H1 (cell line): ENCODE measurements at regions not wholly inside any gene's neighbourhood (a gene's known extent, or its start where the extent isn't known, plus 50 kb on each side); places are given as distances from the start of the nearest gene placed in this dataset.

Experiments
- CTCF ChIA-PET: fragments of 300-600 bp; sonication (Branson Sonifier 250); formaldehyde crosslinking; loops from one replicate; lab custom pipeline; 2021; ENCODE audit not compliant: partially characterized antibody; lab: Charles Lee
- POLR2A ChIA-PET: fragments of 300-600 bp; sonication (Branson Sonifier 250); formaldehyde crosslinking; loops from one replicate; lab custom pipeline; 2021; ENCODE audit warnings: inconsistent platforms; ENCODE audit not compliant: partially characterized antibody; lab: Charles Lee
- DNase-seq, 2 experiments: peaks; one replicate each; pipeline versions ENCODE4 v3.0.0 to v3.0.0-alpha.2; 2010 to 2022; ENCODE audit warnings: low spot score in 2 of 2, low read depth in 1 of 2, mixed read lengths in 1 of 2
- FAIRE-seq: peaks from 2 replicates; lab custom pipeline; 2011; peaks lifted over from hg19 to GRCh38; lab: Jason Lieb, UNC
- H2AFZ ChIP-seq: 2 replicates; pipeline ENCODE4 v1.8.1; 2012; ENCODE audit warnings: low read length, inconsistent platforms
- H2AK5ac ChIP-seq: 2 replicates; pipeline ENCODE4 v1.6.1; 2013; ENCODE audit warnings: low read depth, low read length
- H2BK120ac ChIP-seq: replicated peaks from 2 replicates; pipeline ENCODE3; 2013; ENCODE audit warnings: low read depth, low read length, inconsistent platforms
- H2BK12ac ChIP-seq: 2 replicates; pipeline ENCODE4 v1.6.1; 2013; ENCODE audit warnings: low read depth, low read length
- H2BK15ac ChIP-seq: 2 replicates; pipeline ENCODE4 v1.6.1; 2013; ENCODE audit warnings: low read length
- H2BK20ac ChIP-seq: 2 replicates; pipeline ENCODE4 v1.6.1; 2013; ENCODE audit warnings: low read length
- H2BK5ac ChIP-seq: 2 replicates; pipeline ENCODE4 v1.6.1; 2013; ENCODE audit warnings: low read depth, low read length
- H3K14ac ChIP-seq: 2 replicates; pipeline ENCODE4 v1.6.1; 2013; ENCODE audit warnings: inconsistent platforms; ENCODE audit not compliant: insufficient read length
- H3K18ac ChIP-seq: 2 replicates; pipeline ENCODE4 v1.6.1; 2013; ENCODE audit warnings: low read length; ENCODE audit errors: extremely low read depth
- H3K23ac ChIP-seq: 2 replicates; pipeline ENCODE4 v1.6.1; 2013; ENCODE audit warnings: inconsistent platforms; ENCODE audit not compliant: insufficient read length
- H3K23me2 ChIP-seq: 2 replicates; pipeline ENCODE4 v1.6.1; 2013; ENCODE audit warnings: low read depth, low read length
- H3K27ac ChIP-seq: 2 replicates; pipeline ENCODE4 v1.6.1; 2011; ENCODE audit warnings: low read depth, low read length, inconsistent platforms
- H3K27me3 ChIP-seq, 4 experiments: replicated peaks in 1 of 4; 1 replicate in 1 of 4; 2 replicates in 3 of 4; pipeline versions ENCODE4 v1.6.1 to v1.8.1; 2011 to 2013; ENCODE audit warnings: low read length in 3 of 4, mild to moderate bottlenecking in 3 of 4, inconsistent platforms in 2 of 4, mixed read lengths in 2 of 4, moderate library complexity in 1 of 4; ENCODE audit not compliant: control insufficient read depth in 3 of 4, insufficient read depth in 3 of 4; ENCODE audit errors: extremely low read depth in 1 of 4
- H3K36me3 ChIP-seq, 4 experiments: 2 replicates each; pipeline versions ENCODE4 v1.6.1 to v1.8.1; 2011 to 2013; ENCODE audit warnings: mild to moderate bottlenecking in 4 of 4, low read length in 3 of 4, moderate library complexity in 2 of 4, control low read depth in 1 of 4, inconsistent platforms in 1 of 4; ENCODE audit not compliant: insufficient read depth in 4 of 4, control insufficient read depth in 2 of 4
- H3K4ac ChIP-seq: replicated peaks from 2 replicates; pipeline ENCODE3; 2013; ENCODE audit warnings: low read length, low read depth, mixed read lengths, inconsistent platforms; ENCODE audit not compliant: insufficient read length
- H3K4me1 ChIP-seq, 4 experiments: replicated peaks in 1 of 4; 1 replicate in 1 of 4; 2 replicates in 3 of 4; pipeline versions ENCODE4 v1.6.1 to v1.8.1; 2011 to 2013; ENCODE audit warnings: low read length in 3 of 4, inconsistent platforms in 2 of 4, mixed read lengths in 1 of 4; ENCODE audit not compliant: insufficient read depth in 4 of 4, control insufficient read depth in 3 of 4
- H3K4me2 ChIP-seq, 2 experiments: 2 replicates each; pipeline versions ENCODE4 v1.6.1 to v1.8.1; 2011 to 2013; ENCODE audit warnings: low read depth in 2 of 2, low read length in 2 of 2, control low read depth in 1 of 2, inconsistent platforms in 1 of 2, mild to moderate bottlenecking in 1 of 2; ENCODE audit not compliant: insufficient read depth in 1 of 2
- H3K4me3 ChIP-seq, 4 experiments: fragments of 200-600, 300-600 bp in 1 of 4; sonication (generic), shearing (Covaris generic), sonication (Bioruptor Twin) in 1 of 4; 2 replicates each; pipeline versions ENCODE4 v1.5.1 to v1.8.1; 2011 to 2016; ENCODE audit warnings: low read length in 4 of 4, low read depth in 3 of 4, control low read depth in 2 of 4, inconsistent platforms in 2 of 4, mild to moderate bottlenecking in 2 of 4, mixed read lengths in 1 of 4, moderate library complexity in 1 of 4; ENCODE audit not compliant: insufficient read depth in 2 of 4; ENCODE audit errors: extremely low read depth in 1 of 4
- H3K56ac ChIP-seq: replicated peaks from 2 replicates; pipeline ENCODE3; 2013; ENCODE audit warnings: low read depth, mild to moderate bottlenecking, mixed read lengths, low read length, inconsistent platforms; ENCODE audit not compliant: insufficient read length
- H3K79me1 ChIP-seq: 2 replicates; pipeline ENCODE4 v1.6.1; 2013; ENCODE audit warnings: low read depth, low read length, control low read depth
- H3K79me2 ChIP-seq, 2 experiments: 2 replicates each; pipeline versions ENCODE4 v1.6.1 to v1.8.1; 2012 to 2013; ENCODE audit warnings: low read length in 2 of 2, mild to moderate bottlenecking in 2 of 2, inconsistent platforms in 1 of 2; ENCODE audit not compliant: insufficient read depth in 2 of 2, control insufficient read depth in 1 of 2
- H3K9ac ChIP-seq, 4 experiments: replicated peaks in 1 of 4; 1 replicate in 1 of 4; 2 replicates in 3 of 4; pipeline versions ENCODE4 v1.6.1 to v1.8.1; 2011 to 2013; ENCODE audit warnings: low read depth in 3 of 4, low read length in 3 of 4, control low read depth in 2 of 4, mild to moderate bottlenecking in 2 of 4, moderate library complexity in 2 of 4, inconsistent platforms in 1 of 4; ENCODE audit errors: extremely low read depth in 1 of 4
- H3K9me3 ChIP-seq, 2 experiments: 2 replicates each; pipeline versions ENCODE4 v1.6.1 to v1.8.1; 2012 to 2013; ENCODE audit warnings: mild to moderate bottlenecking in 2 of 2, moderate library complexity in 2 of 2, control low read depth in 1 of 2, inconsistent platforms in 1 of 2, low read depth in 1 of 2, low read length in 1 of 2, mixed read lengths in 1 of 2; ENCODE audit not compliant: insufficient read depth in 2 of 2
- H4K20me1 ChIP-seq, 2 experiments: replicated peaks in 1 of 2; 2 replicates each; pipeline versions ENCODE3 to v1.8.1; 2011 to 2013; ENCODE audit warnings: inconsistent platforms in 2 of 2, low read length in 2 of 2, mild to moderate bottlenecking in 1 of 2; ENCODE audit not compliant: insufficient read depth in 2 of 2, control insufficient read depth in 1 of 2
- H4K5ac ChIP-seq: 2 replicates; pipeline ENCODE4 v1.6.1; 2013; ENCODE audit warnings: low read length, low read depth, mixed read lengths, inconsistent platforms; ENCODE audit not compliant: insufficient read length
- H4K8ac ChIP-seq: 2 replicates; pipeline ENCODE4 v1.8.0; 2013; ENCODE audit warnings: mild to moderate bottlenecking, moderate library complexity, low read length, inconsistent platforms; ENCODE audit not compliant: insufficient read depth; ENCODE audit errors: extremely low read depth
- H4K91ac ChIP-seq: replicated peaks from 2 replicates; pipeline ENCODE3; 2013; ENCODE audit warnings: low read length, mixed read lengths, inconsistent platforms; ENCODE audit not compliant: insufficient read length
- ASH2L ChIP-seq: fragments of 200-600, 300-600 bp; sonication (generic); IDR thresholded peaks from one replicate; pipeline ENCODE4 v1.7.1; 2017; ENCODE audit warnings: low read length
- JUND ChIP-seq: IDR thresholded peaks from 2 replicates; pipeline ENCODE4 v1.6.1; 2011; ENCODE audit warnings: mild to moderate bottlenecking, improper control_type of control experiment, low read length
- MAFK ChIP-seq: IDR thresholded peaks from 2 replicates; pipeline ENCODE4 v1.6.1; 2012; ENCODE audit warnings: low read depth, mild to moderate bottlenecking, improper control_type of control experiment, low read length
- RNF2 ChIP-seq: fragments of 200-900, 300-1000 bp; sonication (generic); IDR thresholded peaks from 2 replicates; pipeline ENCODE4 v1.7.1; 2016; ENCODE audit warnings: borderline replicate concordance, low read depth, mild to moderate bottlenecking, antibody characterized with exemption, low read length; ENCODE audit not compliant: poor library complexity, severe bottlenecking; ENCODE audit errors: missing control alignments
- SIN3A ChIP-seq, 2 experiments: IDR thresholded peaks in 1 of 2; conservative IDR thresholded peaks in 1 of 2; 2 replicates each; pipeline ENCODE4 v1.6.1; 2011 to 2012; ENCODE audit warnings: low read length in 2 of 2, improper control_type of control experiment in 1 of 2, low read depth in 1 of 2, mild to moderate bottlenecking in 1 of 2
- SP4 ChIP-seq: IDR thresholded peaks from 2 replicates; pipeline ENCODE4 v1.6.1; 2012; ENCODE audit warnings: low read length, inconsistent platforms

DNA sequence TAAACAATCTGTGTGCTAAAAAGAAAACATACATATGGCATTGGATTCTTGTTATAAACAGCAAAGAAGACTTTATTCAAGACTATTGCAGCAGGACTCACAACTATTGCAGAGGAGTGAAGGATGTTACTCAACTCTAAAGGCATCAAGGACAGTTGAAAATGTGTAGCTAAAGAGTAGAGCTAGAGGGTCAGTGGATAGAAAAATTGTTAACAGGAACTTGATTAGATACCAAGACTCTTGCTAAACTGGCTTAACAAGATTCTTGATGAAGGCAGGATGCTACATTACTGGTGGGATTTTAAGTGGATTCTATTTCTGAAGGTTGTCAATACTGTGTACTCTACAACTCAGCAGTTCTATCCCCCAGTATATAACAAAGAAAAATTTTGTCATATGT is 1183.3 kb downstream of the SLITRK1 start:
- H2BK20ac ChIP-seq = no peak overlapping the region
- no peaks in the 10 kb centered on the region for H3K79me2 ChIP-seq
- POLR2A ChIA-PET = no interaction called here
- no peaks in the 10 kb centered on the region for H4K20me1 ChIP-seq
- no peak overlapping the region for H3K4me3 ChIP-seq
- no peak overlapping the region for H3K27ac ChIP-seq
- FAIRE-seq (peak; percentile 42), DNase-seq (no peak)
- no peak overlapping the region for H3K23ac ChIP-seq
- CTCF ChIA-PET = no interaction called here
- H3K9me3 ChIP-seq = no peaks in the 10 kb centered on the region
- no peak overlapping the region for H3K56ac ChIP-seq
- H3K79me1 ChIP-seq = no peaks in the 10 kb centered on the region
- no peak overlapping the region for H3K14ac ChIP-seq
- H3K4me2 ChIP-seq = no peak overlapping the region
- H3K23me2 ChIP-seq = no peaks in the 10 kb centered on the region
- H3K18ac ChIP-seq = no peak overlapping the region
- H3K4ac ChIP-seq = no peak overlapping the region
- no peak overlapping the region for H2BK5ac ChIP-seq
- no peak overlapping the region for H2BK15ac ChIP-seq
- no peak overlapping the region for H2BK120ac ChIP-seq
- 0 out of 2 replicates have a peak overlapping the region, but pooled peaks have one; percentile 64 for H2AFZ ChIP-seq
- no peak overlapping the region for H2AK5ac ChIP-seq
- no peak overlapping the region for H4K8ac ChIP-seq
- H3K36me3 ChIP-seq = no peaks in the 10 kb centered on the region
- H3K27me3 ChIP-seq = no peaks in the 10 kb centered on the region
- H3K9ac ChIP-seq = no peak overlapping the region
- no peak overlapping the region for H4K91ac ChIP-seq
- H2BK12ac ChIP-seq = no peak overlapping the region
- no peaks in the 10 kb centered on the region for H3K4me1 ChIP-seq
- H4K5ac ChIP-seq = no peak overlapping the region
- TF ChIP-seq RNF2 (no peak), JUND (no peak), SP4 (no peak), SIN3A (conservative IDR thresholded peaks at IDR 0.05 in 1 of 2, IDR thresholded peaks at IDR 0.05 in 1 of 2; ENCODE audit: low read depth in 1 of 2, low read length in 2 of 2) (no peak), MAFK (no peak), ASH2L (no peak)
